ENCODE measurements at regions not wholly inside any gene's neighbourhood (a gene's known extent, or its start where the extent isn't known, plus 50 kb on each side); places are given as distances from the start of the nearest gene placed in this dataset.

- FAIRE-seq (no peak), DNase-seq (ENCODE audit: insufficient read length) (no peak)
- no peak for TF ChIP-seq POLR2A (IDR thresholded peaks at IDR 0.05; ENCODE audit: low read depth, low read length)
- TF ChIP-seq TAF1 (IDR thresholded peaks at IDR 0.05; ENCODE audit: borderline replicate concordance, low read depth, low read length) = no peak
- TF ChIP-seq POLR2AphosphoS5 (IDR thresholded peaks at IDR 0.05; ENCODE audit: low read depth, low read length) = no peak
Measured at GRCh38 chr5:7043797-7044196, 330.6 kb downstream of the TENT4A start.

DNA sequence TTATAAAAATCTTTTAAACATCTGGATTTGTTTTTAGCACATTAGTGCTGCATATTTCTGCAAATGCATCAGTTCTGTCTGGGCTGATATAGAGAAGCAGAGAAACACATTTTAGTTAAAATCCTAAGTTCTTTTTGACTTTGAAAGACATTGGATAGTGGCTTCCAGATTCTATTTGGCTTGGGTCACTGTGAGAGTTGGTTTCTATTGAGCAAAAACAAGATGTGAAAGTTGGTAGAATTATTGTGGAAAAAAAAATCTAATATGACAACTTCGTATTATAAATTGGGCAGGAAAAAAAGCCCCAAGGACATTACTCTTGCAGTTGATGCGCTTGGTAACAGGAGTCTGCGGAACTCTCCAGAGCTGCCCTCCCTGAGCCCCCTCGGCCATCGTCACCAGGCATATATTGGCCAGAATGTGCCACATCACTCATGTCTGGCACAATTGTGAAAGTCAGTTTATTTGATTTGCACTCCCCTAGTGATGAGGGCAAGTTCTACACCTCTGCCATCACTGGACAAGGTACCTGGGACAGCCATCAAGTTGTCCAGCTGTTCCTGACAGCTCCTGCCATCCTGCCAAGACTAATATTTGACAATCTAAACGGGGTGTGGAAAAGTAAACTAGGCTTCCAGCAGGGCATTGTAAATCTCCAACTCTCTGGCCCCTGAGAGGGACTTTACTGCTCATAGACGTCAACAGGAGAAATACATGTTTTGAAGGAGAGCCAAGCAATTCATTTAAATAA lies 334.5 kb downstream of the TENT4A start:
- no peak for TF ChIP-seq TAF1 (IDR thresholded peaks at IDR 0.05; ENCODE audit: borderline replicate concordance, low read depth, low read length)
- no peak for TF ChIP-seq POLR2A (IDR thresholded peaks at IDR 0.05; ENCODE audit: low read depth, low read length)
- no peak for TF ChIP-seq POLR2AphosphoS5 (IDR thresholded peaks at IDR 0.05; ENCODE audit: low read depth, low read length)
- FAIRE-seq (no peak), DNase-seq (ENCODE audit: insufficient read length) (no peak)

- FAIRE-seq = no peak
- TF ChIP-seq TAF1 (IDR thresholded peaks at IDR 0.05; ENCODE audit: borderline replicate concordance, low read depth, low read length) = no peak
- TF ChIP-seq POLR2A (IDR thresholded peaks at IDR 0.05; ENCODE audit: low read depth, low read length) = no peak
- no peak for TF ChIP-seq POLR2AphosphoS5 (IDR thresholded peaks at IDR 0.05; ENCODE audit: low read depth, low read length)
- DNase-seq (ENCODE audit: insufficient read length) = no peak
Measured at GRCh38 chr5:7050986-7051385, 337.8 kb downstream of the TENT4A start.

GRCh38 chr5:7053125-7053524 lies 339.9 kb downstream of the TENT4A start:
- no peak for TF ChIP-seq POLR2AphosphoS5 (IDR thresholded peaks at IDR 0.05; ENCODE audit: low read depth, low read length)
- no peak for TF ChIP-seq TAF1 (IDR thresholded peaks at IDR 0.05; ENCODE audit: borderline replicate concordance, low read depth, low read length)
- no peak for DNase-seq (ENCODE audit: insufficient read length)
- FAIRE-seq = no peak

GRCh38 chr5:7053528-7054209 lies 340.4 kb downstream of the TENT4A start:
- FAIRE-seq (no peak), DNase-seq (ENCODE audit: insufficient read length) (no peak)
- no peak for TF ChIP-seq TAF1 (IDR thresholded peaks at IDR 0.05; ENCODE audit: borderline replicate concordance, low read depth, low read length)
- no peak for TF ChIP-seq POLR2A (IDR thresholded peaks at IDR 0.05; ENCODE audit: low read depth, low read length)
- TF ChIP-seq POLR2AphosphoS5 (IDR thresholded peaks at IDR 0.05; ENCODE audit: low read depth, low read length) = no peak

- no peak for TF ChIP-seq TAF1 (IDR thresholded peaks at IDR 0.05; ENCODE audit: borderline replicate concordance, low read depth, low read length)
- TF ChIP-seq POLR2AphosphoS5 (IDR thresholded peaks at IDR 0.05; ENCODE audit: low read depth, low read length) = no peak
- no peak for TF ChIP-seq POLR2A (IDR thresholded peaks at IDR 0.05; ENCODE audit: low read depth, low read length)
- DNase-seq (ENCODE audit: insufficient read length) (no peak), FAIRE-seq (no peak)
Measured at GRCh38 chr5:7066471-7067235, 329.3 kb upstream of the ADCY2 start.

DNA sequence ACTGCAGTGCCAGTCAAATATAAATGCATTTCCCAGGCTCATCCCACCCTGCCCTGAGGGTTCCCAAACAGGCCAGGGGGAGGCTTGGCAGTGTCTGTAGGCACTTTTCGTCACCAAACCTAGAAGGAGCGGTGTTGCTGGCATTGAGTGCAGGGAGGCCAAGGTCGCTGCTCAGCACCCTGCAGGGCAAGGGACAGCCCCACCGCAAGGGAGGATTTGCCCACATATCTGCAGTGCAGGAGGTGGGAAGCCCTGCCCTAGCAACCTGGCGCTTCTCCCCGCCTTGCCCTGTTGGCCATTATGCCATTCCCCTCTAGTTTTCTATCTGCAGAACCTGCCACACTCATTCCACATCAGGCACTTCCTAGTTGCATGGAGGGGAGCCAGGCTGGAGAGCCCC lies 327.8 kb upstream of the ADCY2 start:
- no peak for DNase-seq (ENCODE audit: insufficient read length)
- TF ChIP-seq POLR2A (IDR thresholded peaks at IDR 0.05; ENCODE audit: low read depth, low read length) (no peak), POLR2AphosphoS5 (IDR thresholded peaks at IDR 0.05; ENCODE audit: low read depth, low read length) (no peak), TAF1 (IDR thresholded peaks at IDR 0.05; ENCODE audit: borderline replicate concordance, low read depth, low read length) (no peak)
- FAIRE-seq = no peak

GRCh38 chr5:7068899-7069298 lies 327.0 kb upstream of the ADCY2 start:
- TF ChIP-seq POLR2AphosphoS5 (IDR thresholded peaks at IDR 0.05; ENCODE audit: low read depth, low read length) (no peak), POLR2A (IDR thresholded peaks at IDR 0.05; ENCODE audit: low read depth, low read length) (no peak), TAF1 (IDR thresholded peaks at IDR 0.05; ENCODE audit: borderline replicate concordance, low read depth, low read length) (no peak)
- FAIRE-seq = no peak
- no peak for DNase-seq (ENCODE audit: insufficient read length)

DNA sequence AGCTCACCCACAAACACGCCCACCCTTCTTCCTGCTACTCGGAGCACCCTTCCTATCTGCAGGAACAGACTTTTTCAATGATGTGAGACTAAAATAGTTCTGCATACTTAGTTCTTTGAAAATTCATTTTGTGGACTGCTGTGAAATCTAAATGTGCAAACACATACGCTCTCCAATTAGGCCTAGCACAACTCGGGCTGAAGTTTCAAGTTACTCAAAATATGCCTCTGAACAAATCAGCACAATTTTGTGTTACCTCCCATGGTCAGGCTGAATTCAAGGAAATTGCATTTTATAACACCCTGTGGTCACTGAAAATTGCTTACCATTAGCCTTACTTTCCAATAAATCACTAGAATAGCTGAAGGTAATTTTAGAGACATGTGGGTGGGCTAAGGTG lies 323.8 kb upstream of the ADCY2 start:
- DNase-seq (ENCODE audit: insufficient read length) (no peak), FAIRE-seq (no peak)
- TF ChIP-seq POLR2A (IDR thresholded peaks at IDR 0.05; ENCODE audit: low read depth, low read length) (no peak), POLR2AphosphoS5 (IDR thresholded peaks at IDR 0.05; ENCODE audit: low read depth, low read length) (no peak), TAF1 (IDR thresholded peaks at IDR 0.05; ENCODE audit: borderline replicate concordance, low read depth, low read length) (no peak)

DNA sequence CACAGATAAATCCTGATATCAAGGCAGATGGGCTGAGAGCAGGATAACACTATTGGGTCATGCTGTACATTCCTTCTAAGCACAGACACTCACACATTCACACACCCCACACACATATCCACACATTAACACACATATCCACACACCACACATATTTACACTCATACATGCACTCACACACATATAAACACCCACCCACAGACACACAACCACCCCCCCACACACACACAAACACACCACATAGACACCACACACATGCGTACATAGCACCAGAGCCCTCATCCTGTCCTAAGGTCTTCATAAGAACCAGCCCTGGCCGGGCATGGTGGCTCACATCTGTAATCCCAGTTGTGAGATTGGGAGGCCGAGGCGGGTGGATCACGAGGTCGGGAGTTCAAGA lies 322.3 kb upstream of the ADCY2 start:
- no peak for FAIRE-seq
- no peak for DNase-seq (ENCODE audit: insufficient read length)
- TF ChIP-seq TAF1 (IDR thresholded peaks at IDR 0.05; ENCODE audit: borderline replicate concordance, low read depth, low read length) (no peak), POLR2AphosphoS5 (IDR thresholded peaks at IDR 0.05; ENCODE audit: low read depth, low read length) (no peak), POLR2A (IDR thresholded peaks at IDR 0.05; ENCODE audit: low read depth, low read length) (no peak)

- DNase-seq (ENCODE audit: insufficient read length) = no peak
- no peak for TF ChIP-seq POLR2A (IDR thresholded peaks at IDR 0.05; ENCODE audit: low read depth, low read length)
- no peak for TF ChIP-seq POLR2AphosphoS5 (IDR thresholded peaks at IDR 0.05; ENCODE audit: low read depth, low read length)
- no peak for TF ChIP-seq TAF1 (IDR thresholded peaks at IDR 0.05; ENCODE audit: borderline replicate concordance, low read depth, low read length)
- FAIRE-seq = no peak
Measured at GRCh38 chr5:7074176-7074575, 321.8 kb upstream of the ADCY2 start.

All from GM12892 (cell line).